A549 (cell line): ENCODE measurements at regions not wholly inside any gene's neighbourhood (a gene's known extent, or its start where the extent isn't known, plus 50 kb on each side); places are given as distances from the start of the nearest gene placed in this dataset.

Source experiments
- EHMT2 ChIP-seq: fragments of 200-600 bp; sonication (generic); IDR thresholded peaks from 2 replicates; pipeline ENCODE4 v1.6.1; 2016; ENCODE audit warnings: antibody characterized with exemption, low read depth, mild to moderate bottlenecking, moderate library complexity
- POLR2A ChIP-seq: IDR thresholded peaks from 2 replicates; pipeline ENCODE4 v1.6.1; 2012; ENCODE audit warnings: mild to moderate bottlenecking, low read length
- ZFP36 ChIP-seq: fragments of 450-650 bp; IDR thresholded peaks from 2 replicates; pipeline ENCODE4 v1.6.1; 2014; ENCODE audit warnings: borderline replicate concordance; ENCODE audit not compliant: partially characterized antibody
- TF ChIP-seq, protein P1 (sequence below): IDR thresholded peaks from 2 replicates; pipeline ENCODE4 v1.6.1; 2012
- TF ChIP-seq, protein P2 (sequence below): fragments of >200 bp; sonication (Bioruptor Twin); formaldehyde crosslinking; IDR thresholded peaks from 3 replicates; pipeline ENCODE4 v1.5.1; 2016

DNA sequence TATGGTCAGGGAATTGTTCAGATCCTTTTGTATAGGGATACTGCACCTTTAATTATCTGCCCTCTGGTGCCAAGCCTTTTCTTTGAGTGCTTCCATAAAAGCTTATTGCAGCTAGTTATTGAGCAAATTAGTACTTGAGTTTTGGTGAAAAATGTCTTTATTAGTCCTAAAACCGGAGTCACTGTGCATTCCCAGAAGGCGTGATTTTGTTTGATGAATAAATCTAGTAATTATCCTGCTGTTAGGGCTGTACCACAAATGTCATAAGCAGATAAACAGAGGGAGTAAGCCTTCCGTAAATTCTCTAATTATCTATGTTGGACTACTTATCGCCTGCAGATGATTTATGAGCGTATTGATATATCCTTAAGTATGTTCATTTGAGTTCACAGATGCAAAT lies 620.7 kb upstream of the ARRDC3 start:
- TF ChIP-seq ZFP36 (no peak), POLR2A (no peak), EHMT2 (no peak)
- TF ChIP-seq, protein P1, sequence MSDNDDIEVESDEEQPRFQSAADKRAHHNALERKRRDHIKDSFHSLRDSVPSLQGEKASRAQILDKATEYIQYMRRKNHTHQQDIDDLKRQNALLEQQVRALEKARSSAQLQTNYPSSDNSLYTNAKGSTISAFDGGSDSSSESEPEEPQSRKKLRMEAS: no peak
- TF ChIP-seq, protein P2, sequence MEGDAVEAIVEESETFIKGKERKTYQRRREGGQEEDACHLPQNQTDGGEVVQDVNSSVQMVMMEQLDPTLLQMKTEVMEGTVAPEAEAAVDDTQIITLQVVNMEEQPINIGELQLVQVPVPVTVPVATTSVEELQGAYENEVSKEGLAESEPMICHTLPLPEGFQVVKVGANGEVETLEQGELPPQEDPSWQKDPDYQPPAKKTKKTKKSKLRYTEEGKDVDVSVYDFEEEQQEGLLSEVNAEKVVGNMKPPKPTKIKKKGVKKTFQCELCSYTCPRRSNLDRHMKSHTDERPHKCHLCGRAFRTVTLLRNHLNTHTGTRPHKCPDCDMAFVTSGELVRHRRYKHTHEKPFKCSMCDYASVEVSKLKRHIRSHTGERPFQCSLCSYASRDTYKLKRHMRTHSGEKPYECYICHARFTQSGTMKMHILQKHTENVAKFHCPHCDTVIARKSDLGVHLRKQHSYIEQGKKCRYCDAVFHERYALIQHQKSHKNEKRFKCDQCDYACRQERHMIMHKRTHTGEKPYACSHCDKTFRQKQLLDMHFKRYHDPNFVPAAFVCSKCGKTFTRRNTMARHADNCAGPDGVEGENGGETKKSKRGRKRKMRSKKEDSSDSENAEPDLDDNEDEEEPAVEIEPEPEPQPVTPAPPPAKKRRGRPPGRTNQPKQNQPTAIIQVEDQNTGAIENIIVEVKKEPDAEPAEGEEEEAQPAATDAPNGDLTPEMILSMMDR: no peak
